DOHH2 (cell line): ENCODE measurements at regions not wholly inside any gene's neighbourhood (a gene's known extent, or its start where the extent isn't known, plus 50 kb on each side); places are given as distances from the start of the nearest gene placed in this dataset.

Experiments
- H3F3A ChIP-seq: fragments of 200-600 bp; sonication (generic), shearing (Covaris generic); 2 replicates; pipeline ENCODE4 v1.6.0; 2016; ENCODE audit warnings: antibody characterized with exemption, mild to moderate bottlenecking; ENCODE audit not compliant: control insufficient read depth, insufficient read depth
- H3K27ac ChIP-seq: fragments of 200-600 bp; sonication (generic); 2 replicates; pipeline ENCODE4 v1.5.1; 2014; ENCODE audit warnings: low read depth, mild to moderate bottlenecking, low read length, moderate library complexity
- H3K27me3 ChIP-seq: fragments of 200-600 bp; sonication (generic); 2 replicates; pipeline ENCODE4 v1.6.1; 2014; ENCODE audit warnings: mild to moderate bottlenecking, low read length, mixed read lengths; ENCODE audit not compliant: control insufficient read depth
- H3K36me3 ChIP-seq: fragments of 200-600 bp; sonication (generic); 2 replicates; pipeline ENCODE4 v1.6.1; 2014; ENCODE audit warnings: mild to moderate bottlenecking, low read length, moderate library complexity, mixed read lengths; ENCODE audit not compliant: control insufficient read depth
- H3K4me1 ChIP-seq: fragments of 200-600 bp; sonication (generic); 2 replicates; pipeline ENCODE4 v1.6.1; 2014; ENCODE audit warnings: mild to moderate bottlenecking, low read length, mixed read lengths; ENCODE audit not compliant: control insufficient read depth
- H3K4me2 ChIP-seq: fragments of 200-600 bp; sonication (generic); 2 replicates; pipeline ENCODE4 v1.6.0; 2014; ENCODE audit warnings: mild to moderate bottlenecking, low read length, moderate library complexity
- H3K4me3 ChIP-seq: fragments of 200-600 bp; sonication (generic); 2 replicates; pipeline ENCODE4 v1.5.1; 2014; ENCODE audit warnings: mild to moderate bottlenecking, low read length, mixed read lengths
- H3K79me2 ChIP-seq: fragments of 200-600 bp; sonication (generic); 2 replicates; pipeline ENCODE4 v1.6.1; 2014; ENCODE audit warnings: mild to moderate bottlenecking, low read length, mixed read lengths; ENCODE audit not compliant: control insufficient read depth
- H3K9me2 ChIP-seq: fragments of 200-600 bp; sonication (generic); replicated peaks from 2 replicates; pipeline ENCODE4 v1.6.1; 2014; ENCODE audit warnings: mild to moderate bottlenecking, low read length, mixed read lengths; ENCODE audit not compliant: control insufficient read depth
- H3K9me3 ChIP-seq: fragments of 200-600 bp; sonication (generic); 2 replicates; pipeline ENCODE4 v1.6.1; 2014; ENCODE audit warnings: antibody characterized with exemption, low read length, mixed read lengths; ENCODE audit not compliant: control insufficient read depth, insufficient read depth
- H4K20me1 ChIP-seq: fragments of 200-600 bp; sonication (generic); 2 replicates; pipeline ENCODE4 v1.6.0; 2014; ENCODE audit warnings: low read depth, mild to moderate bottlenecking, antibody characterized with exemption, low read length, moderate library complexity; ENCODE audit not compliant: control insufficient read depth, insufficient read depth
- EZH2phosphoT487 ChIP-seq: fragments of 200-600 bp; sonication (generic); IDR thresholded peaks from 2 replicates; pipeline ENCODE4 v1.6.1; 2017; ENCODE audit warnings: borderline replicate concordance, mild to moderate bottlenecking, antibody characterized with exemption, low read length, moderate library complexity, mixed read lengths
- TF ChIP-seq, protein P1 (sequence below): fragments of 200-600 bp; sonication (generic); IDR thresholded peaks from one replicate; pipeline ENCODE4 v1.5.1; 2014; ENCODE audit warnings: antibody characterized with exemption, mild to moderate bottlenecking, low read depth, low read length; ENCODE audit not compliant: poor library complexity, severe bottlenecking

DNA sequence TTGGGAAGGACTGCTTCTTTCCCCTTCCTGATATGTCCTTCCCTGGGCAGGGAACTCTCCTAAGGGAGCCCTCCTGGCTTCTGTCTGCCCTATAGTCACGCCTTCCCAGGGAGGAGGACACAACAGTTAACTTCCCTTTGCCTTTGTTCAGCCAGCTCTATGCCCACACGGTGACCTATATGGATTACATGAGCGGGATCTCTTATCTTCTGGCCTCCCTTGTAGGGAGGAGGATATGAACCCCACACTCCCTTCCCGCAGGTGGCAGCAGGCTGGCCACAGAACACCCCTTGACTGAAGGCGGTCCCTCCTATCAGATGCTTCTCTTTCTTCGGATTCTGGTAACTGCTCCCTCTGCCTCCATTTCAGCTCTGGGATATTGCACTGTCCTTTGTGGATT is 135.6 kb upstream of the MAX start:
- Histone ChIP-seq H3K27me3 (no peaks in the 10 kb centered on the region), H3K36me3 (no peaks in the 10 kb centered on the region), H3K9me3 (no peaks in the 10 kb centered on the region), H3K9me2 (no peaks in the 10 kb centered on the region), H3K4me2 (no peak overlapping the region), H3K4me3 (no peak overlapping the region), H3K27ac (no peak overlapping the region), H4K20me1 (no peaks in the 10 kb centered on the region), H3K4me1 (peaks cover 5% of the 10 kb centered on the region), H3K79me2 (no peaks in the 10 kb centered on the region), H3F3A (no peaks in the 10 kb centered on the region)
- TF ChIP-seq EZH2phosphoT487, result no peak
- TF ChIP-seq, protein P1, sequence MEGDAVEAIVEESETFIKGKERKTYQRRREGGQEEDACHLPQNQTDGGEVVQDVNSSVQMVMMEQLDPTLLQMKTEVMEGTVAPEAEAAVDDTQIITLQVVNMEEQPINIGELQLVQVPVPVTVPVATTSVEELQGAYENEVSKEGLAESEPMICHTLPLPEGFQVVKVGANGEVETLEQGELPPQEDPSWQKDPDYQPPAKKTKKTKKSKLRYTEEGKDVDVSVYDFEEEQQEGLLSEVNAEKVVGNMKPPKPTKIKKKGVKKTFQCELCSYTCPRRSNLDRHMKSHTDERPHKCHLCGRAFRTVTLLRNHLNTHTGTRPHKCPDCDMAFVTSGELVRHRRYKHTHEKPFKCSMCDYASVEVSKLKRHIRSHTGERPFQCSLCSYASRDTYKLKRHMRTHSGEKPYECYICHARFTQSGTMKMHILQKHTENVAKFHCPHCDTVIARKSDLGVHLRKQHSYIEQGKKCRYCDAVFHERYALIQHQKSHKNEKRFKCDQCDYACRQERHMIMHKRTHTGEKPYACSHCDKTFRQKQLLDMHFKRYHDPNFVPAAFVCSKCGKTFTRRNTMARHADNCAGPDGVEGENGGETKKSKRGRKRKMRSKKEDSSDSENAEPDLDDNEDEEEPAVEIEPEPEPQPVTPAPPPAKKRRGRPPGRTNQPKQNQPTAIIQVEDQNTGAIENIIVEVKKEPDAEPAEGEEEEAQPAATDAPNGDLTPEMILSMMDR, result no peak

DNA sequence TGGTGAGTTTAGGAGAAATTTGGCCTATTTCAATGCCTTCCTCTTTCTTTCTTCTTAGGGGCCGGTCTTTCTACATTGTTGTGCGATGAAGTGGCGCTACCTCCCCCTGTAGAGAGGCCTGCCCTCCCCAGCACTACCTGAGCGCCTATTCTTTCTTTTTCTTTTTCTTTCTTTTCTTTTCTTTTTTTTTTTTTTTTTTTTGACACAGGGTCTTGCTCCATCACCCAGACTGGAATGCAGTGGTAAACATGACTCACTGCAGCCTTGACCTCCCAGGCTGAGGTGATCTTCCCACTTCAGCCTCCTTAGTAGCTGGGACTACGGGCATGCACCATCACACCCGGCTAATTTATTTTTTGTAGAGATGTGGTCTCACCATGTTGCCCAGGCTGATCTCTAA is 136.1 kb upstream of the MAX start:
- Histone ChIP-seq H3K79me2 (no peaks in the 10 kb centered on the region), H3F3A (no peaks in the 10 kb centered on the region), H3K4me3 (no peak overlapping the region), H4K20me1 (no peaks in the 10 kb centered on the region), H3K9me3 (no peaks in the 10 kb centered on the region), H3K9me2 (no peaks in the 10 kb centered on the region), H3K4me2 (no peak overlapping the region), H3K4me1 (peaks cover 5% of the 10 kb centered on the region), H3K36me3 (no peaks in the 10 kb centered on the region), H3K27ac (no peak overlapping the region), H3K27me3 (no peaks in the 10 kb centered on the region)
- TF ChIP-seq, protein P1, result no peak
- no peak for TF ChIP-seq EZH2phosphoT487

GRCh38 chr14:65239143-65239937 is 137.0 kb upstream of the MAX start:
- no peak for TF ChIP-seq EZH2phosphoT487
- TF ChIP-seq, protein P1, result no peak
- no peaks in the 10 kb centered on the region for H3K9me2 ChIP-seq
- no peaks in the 10 kb centered on the region for H3K27me3 ChIP-seq
- no peak overlapping the region for H3K4me3 ChIP-seq
- peaks cover 13% of the 10 kb centered on the region for H3K4me1 ChIP-seq
- no peaks in the 10 kb centered on the region for H3K79me2 ChIP-seq
- no peaks in the 10 kb centered on the region for H3K9me3 ChIP-seq
- no peaks in the 10 kb centered on the region for H3F3A ChIP-seq
- no peak overlapping the region for H3K27ac ChIP-seq
- H4K20me1 ChIP-seq, result no peaks in the 10 kb centered on the region
- H3K4me2 ChIP-seq, result no peak overlapping the region
- H3K36me3 ChIP-seq, result no peaks in the 10 kb centered on the region
